LNCaP clone FGC (cell line): ENCODE measurements at regions not wholly inside any gene's neighbourhood (a gene's known extent, or its start where the extent isn't known, plus 50 kb on each side); places are given as distances from the start of the nearest gene placed in this dataset.

Source experiments
- DNase-seq: peaks from one replicate; pipeline ENCODE4 v3.0.0-alpha.2; 2011; ENCODE audit warnings: low read depth
- H3K4me3 ChIP-seq: 2 replicates; pipeline ENCODE4 v1.5.1; 2011; ENCODE audit warnings: mild to moderate bottlenecking, low read depth, low read length, control low read depth
- TF ChIP-seq, protein P1 (sequence below): IDR thresholded peaks from 2 replicates; pipeline ENCODE4 v1.5.1; 2012; ENCODE audit warnings: mild to moderate bottlenecking; ENCODE audit not compliant: control insufficient read depth, insufficient read depth; ENCODE audit errors: extremely low read depth

DNA sequence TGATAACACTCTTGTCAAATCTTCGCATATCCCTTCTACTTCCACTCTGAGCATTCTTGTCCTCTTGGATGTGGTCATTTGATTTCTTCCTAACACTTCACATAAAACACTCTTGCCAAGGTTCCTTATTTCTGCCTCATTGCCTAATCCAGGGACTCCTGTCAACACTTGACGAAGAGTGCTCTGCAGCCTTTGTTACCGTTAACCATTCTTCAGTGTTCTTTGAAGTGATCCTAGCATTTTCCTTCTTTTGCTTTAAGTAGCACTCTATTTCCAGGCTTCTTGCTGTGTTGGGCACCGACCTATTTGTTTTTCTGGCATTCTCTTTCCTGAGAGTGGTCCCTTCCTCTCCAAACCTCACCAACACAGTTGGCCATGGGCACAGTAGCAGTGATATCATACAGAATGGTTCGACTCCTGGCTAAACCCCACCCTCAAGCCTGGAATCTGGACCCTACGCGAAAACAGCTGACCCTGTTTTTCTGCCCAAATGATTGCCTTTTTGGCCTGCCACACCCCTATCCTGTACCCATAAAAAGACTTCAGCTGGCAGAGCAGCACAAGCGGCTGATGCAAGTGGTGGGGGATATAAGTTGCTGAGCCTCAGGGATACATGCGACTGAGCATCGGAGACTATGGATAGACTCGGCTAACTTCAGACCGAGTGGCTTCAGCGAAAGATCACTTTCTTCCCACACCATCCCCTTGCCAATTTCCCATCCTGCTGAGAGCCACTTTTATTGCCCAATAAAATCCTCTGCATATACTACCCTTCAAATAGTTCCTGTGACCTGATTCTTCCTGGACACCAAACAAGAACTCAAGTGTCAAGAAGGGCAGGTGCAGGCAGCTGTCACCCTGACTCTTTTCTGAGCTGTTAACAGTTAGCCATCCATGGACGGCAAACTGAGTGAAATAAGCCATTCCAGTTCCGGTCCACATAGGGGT lies 820.6 kb downstream of the CCSER2 start:
- H3K4me3 ChIP-seq: no peak overlapping the region
- TF ChIP-seq, protein P1, sequence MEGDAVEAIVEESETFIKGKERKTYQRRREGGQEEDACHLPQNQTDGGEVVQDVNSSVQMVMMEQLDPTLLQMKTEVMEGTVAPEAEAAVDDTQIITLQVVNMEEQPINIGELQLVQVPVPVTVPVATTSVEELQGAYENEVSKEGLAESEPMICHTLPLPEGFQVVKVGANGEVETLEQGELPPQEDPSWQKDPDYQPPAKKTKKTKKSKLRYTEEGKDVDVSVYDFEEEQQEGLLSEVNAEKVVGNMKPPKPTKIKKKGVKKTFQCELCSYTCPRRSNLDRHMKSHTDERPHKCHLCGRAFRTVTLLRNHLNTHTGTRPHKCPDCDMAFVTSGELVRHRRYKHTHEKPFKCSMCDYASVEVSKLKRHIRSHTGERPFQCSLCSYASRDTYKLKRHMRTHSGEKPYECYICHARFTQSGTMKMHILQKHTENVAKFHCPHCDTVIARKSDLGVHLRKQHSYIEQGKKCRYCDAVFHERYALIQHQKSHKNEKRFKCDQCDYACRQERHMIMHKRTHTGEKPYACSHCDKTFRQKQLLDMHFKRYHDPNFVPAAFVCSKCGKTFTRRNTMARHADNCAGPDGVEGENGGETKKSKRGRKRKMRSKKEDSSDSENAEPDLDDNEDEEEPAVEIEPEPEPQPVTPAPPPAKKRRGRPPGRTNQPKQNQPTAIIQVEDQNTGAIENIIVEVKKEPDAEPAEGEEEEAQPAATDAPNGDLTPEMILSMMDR: no peak
- peak; percentile 44 for DNase-seq

DNA sequence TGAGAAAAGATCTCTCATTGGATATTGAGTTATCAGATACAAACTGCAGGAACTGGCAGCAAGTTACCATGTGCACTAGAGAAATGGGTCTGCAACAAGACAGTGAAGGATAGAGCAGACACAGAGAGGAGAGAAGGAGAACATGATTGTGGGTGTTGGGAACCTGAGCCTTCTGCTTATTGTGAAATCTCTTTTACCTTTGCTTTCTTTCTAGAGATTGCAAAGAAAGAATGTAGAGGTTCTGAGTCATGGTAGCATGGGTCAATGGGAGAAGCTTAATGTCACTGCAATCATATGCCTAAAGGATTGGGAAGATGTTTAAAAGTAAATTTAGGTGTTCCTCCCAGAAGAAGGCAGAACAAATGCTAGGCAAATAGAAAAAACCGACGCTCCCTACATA lies 821.4 kb downstream of the CCSER2 start:
- DNase-seq: no peak
- TF ChIP-seq, protein P1: no peak

DNA sequence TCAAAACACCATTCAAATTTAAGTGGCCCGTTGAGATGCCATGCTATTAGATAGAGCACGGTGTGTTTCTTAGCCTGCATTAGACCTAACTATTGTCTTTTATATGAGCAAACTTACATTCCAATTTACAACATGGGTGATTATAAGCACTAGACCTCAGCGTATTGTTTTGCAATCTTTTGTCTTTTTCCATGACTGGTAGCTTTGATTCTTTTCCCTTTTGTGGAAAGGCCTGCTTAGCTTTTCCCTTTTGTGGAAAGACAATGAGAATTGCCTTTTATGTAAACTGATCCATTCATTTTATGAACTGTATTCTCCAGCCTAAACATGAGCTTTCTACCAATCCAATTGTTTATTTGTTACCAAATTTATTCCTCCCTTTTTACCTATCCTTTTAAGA lies 823.1 kb downstream of the CCSER2 start:
- no peak for DNase-seq
- TF ChIP-seq, protein P1: no peak
- no peak overlapping the region for H3K4me3 ChIP-seq

More for the DNA sequence above, 821.4 kb downstream of the CCSER2 start:
- H3K4me3 ChIP-seq: no peak overlapping the region

DNA sequence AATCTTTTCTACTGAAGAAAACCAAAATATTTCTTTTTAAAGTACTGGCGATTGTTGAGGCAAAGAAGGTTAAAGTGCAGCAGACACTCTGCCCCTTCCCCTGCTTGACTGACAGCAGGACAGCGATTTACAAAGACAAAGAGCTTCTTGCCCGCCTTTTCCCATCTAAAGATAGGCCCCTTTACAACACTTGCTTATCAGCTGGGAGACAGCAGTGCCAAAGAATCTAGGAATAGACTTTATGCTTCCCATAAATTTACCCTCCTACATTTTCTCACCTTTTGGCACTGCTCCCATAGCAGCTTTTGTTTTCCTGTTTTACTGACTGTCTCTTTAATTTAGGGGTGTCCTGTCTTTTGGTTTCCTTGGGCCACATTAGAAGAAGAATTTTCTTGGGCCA lies 824.1 kb downstream of the CCSER2 start:
- TF ChIP-seq, protein P1: no peak

DNA sequence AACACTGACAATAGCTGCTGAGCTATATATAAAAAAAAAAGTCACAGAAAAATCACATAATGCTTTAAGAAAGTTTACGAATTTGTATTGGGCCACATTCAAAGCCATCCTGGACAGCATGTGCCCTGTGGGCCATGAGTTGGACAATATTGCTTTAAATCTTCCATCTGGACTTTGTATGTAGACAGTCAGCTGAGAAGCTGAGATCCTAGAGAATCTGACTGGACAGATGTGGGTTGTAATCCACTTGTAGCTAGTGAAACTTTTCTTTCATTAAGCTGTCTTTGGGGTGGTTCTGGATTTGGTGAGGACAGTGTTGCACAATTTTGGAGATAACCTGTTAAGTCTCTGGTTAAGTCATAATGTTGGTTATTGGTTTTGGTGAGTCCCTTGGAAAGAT lies 824.5 kb downstream of the CCSER2 start:
- no peak for DNase-seq
- no peak overlapping the region for H3K4me3 ChIP-seq
- TF ChIP-seq, protein P1: no peak

More for the DNA sequence above, 824.1 kb downstream of the CCSER2 start:
- no peak for DNase-seq
- no peak overlapping the region for H3K4me3 ChIP-seq

DNA sequence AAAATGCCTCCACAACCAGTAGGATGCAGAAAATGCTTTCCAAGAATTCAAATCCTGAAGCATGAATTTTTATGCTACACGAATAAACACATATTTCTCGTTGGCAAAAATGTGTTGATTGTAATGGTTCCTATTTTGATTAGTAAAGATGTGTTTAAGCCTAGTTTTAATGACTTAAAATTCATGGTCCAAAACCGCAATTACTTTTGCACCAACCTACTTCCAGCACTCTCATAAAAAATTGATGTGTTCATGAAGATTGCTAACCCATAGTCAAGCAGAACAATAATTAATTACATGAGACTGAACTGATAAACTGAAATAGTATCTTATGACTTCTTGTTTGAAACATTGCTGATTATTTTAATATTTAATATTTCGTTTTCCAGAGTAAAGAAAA lies 828.8 kb downstream of the CCSER2 start:
- TF ChIP-seq, protein P1: no peak
- no peak for DNase-seq
- no peak overlapping the region for H3K4me3 ChIP-seq
